RPMI8226 (cell line): ENCODE measurements at regions not wholly inside any gene's neighbourhood (a gene's known extent, or its start where the extent isn't known, plus 50 kb on each side); places are given as distances from the start of the nearest gene placed in this dataset.
"Not testable (repeated sequence)": the region's sequence is repeated elsewhere in the genome, so short reads cannot be mapped to it uniquely, and the experiment has no call there.

Experiments
- DNase-seq: peaks from one replicate; pipeline ENCODE4 v3.0.0-alpha.2; 2015

- DNase-seq, result no peak
Measured at GRCh38 chr16:22627043-22627442, 116.4 kb downstream of the NPIPB5 start.

- no peak for DNase-seq
Measured at GRCh38 chr16:22628994-22629393, 118.3 kb downstream of the NPIPB5 start.

- no peak for DNase-seq
Measured at GRCh38 chr16:22630242-22630641, 119.6 kb downstream of the NPIPB5 start.

- DNase-seq, result no peak
Measured at GRCh38 chr16:22631264-22631663, 120.6 kb downstream of the NPIPB5 start.

GRCh38 chr16:22632606-22633005 is 121.9 kb downstream of the NPIPB5 start:
- no peak for DNase-seq

- no peak for DNase-seq
Measured at GRCh38 chr16:22633280-22633679, 122.6 kb downstream of the NPIPB5 start.

GRCh38 chr16:22633799-22634198 is 123.1 kb downstream of the NPIPB5 start:
- DNase-seq, result no peak

GRCh38 chr16:22634954-22635353 is 124.3 kb downstream of the NPIPB5 start:
- DNase-seq, result no peak

GRCh38 chr16:22635357-22635761 is 124.7 kb downstream of the NPIPB5 start:
- DNase-seq, result no peak

- no peak for DNase-seq
Measured at GRCh38 chr16:22635801-22636200, 125.1 kb downstream of the NPIPB5 start.

GRCh38 chr16:22638393-22639206 is 127.9 kb downstream of the NPIPB5 start:
- DNase-seq, result no peak

- peak; percentile 57 for DNase-seq
Measured at GRCh38 chr16:22641131-22641628, 130.5 kb downstream of the NPIPB5 start.

GRCh38 chr16:22642416-22643088 is 131.9 kb downstream of the NPIPB5 start:
- DNase-seq, result no peak

GRCh38 chr16:22643203-22643602 is 132.5 kb downstream of the NPIPB5 start:
- not testable (repeated sequence) for DNase-seq

GRCh38 chr16:22643886-22644285 is 133.2 kb downstream of the NPIPB5 start:
- no peak for DNase-seq

- no peak for DNase-seq
Measured at GRCh38 chr16:22645868-22646267, 135.2 kb downstream of the NPIPB5 start.

- DNase-seq, result no peak
Measured at GRCh38 chr16:22646948-22647556, 136.4 kb downstream of the NPIPB5 start.

GRCh38 chr16:22648141-22648540 is 137.4 kb downstream of the NPIPB5 start:
- DNase-seq, result no peak

- no peak for DNase-seq
Measured at GRCh38 chr16:22648941-22649340, 138.2 kb downstream of the NPIPB5 start.

GRCh38 chr16:22651111-22651817 is 140.6 kb downstream of the NPIPB5 start:
- not testable (repeated sequence) for DNase-seq

- no peak for DNase-seq
Measured at GRCh38 chr16:22652463-22652845, 141.8 kb downstream of the NPIPB5 start.

GRCh38 chr16:22653876-22654275 is 143.2 kb downstream of the NPIPB5 start:
- DNase-seq, result no peak

GRCh38 chr16:22656573-22656972 is 145.9 kb downstream of the NPIPB5 start:
- DNase-seq, result not testable (repeated sequence)
